Cardiac fibroblast (primary cell): ENCODE measurements at regions not wholly inside any gene's neighbourhood (a gene's known extent, or its start where the extent isn't known, plus 50 kb on each side); places are given as distances from the start of the nearest gene placed in this dataset.

Source experiments
- DNase-seq, 2 donors: peaks; one replicate each; pipeline versions ENCODE4 v3.0.0 to v3.0.0-alpha.2; 2010; ENCODE audit warnings: low read depth in 2 of 2
- H3K4me3 ChIP-seq, 2 donors: replicated peaks in 1 of 2; 1 replicate in 1 of 2; 2 replicates in 1 of 2; pipeline ENCODE4 v1.5.1; 2011; ENCODE audit warnings: low read depth in 2 of 2, low read length in 2 of 2, mild to moderate bottlenecking in 2 of 2, moderate library complexity in 1 of 2
- CTCF ChIP-seq: IDR thresholded peaks from one replicate; pipeline ENCODE4 v1.5.1; 2011; ENCODE audit warnings: low read depth, mild to moderate bottlenecking, low read length, inconsistent platforms

GRCh38 chr6:117810269-117810668, 96.8 kb upstream of the SLC35F1 start:
- DNase-seq, result no peak
- no peak for TF ChIP-seq CTCF
- no peak overlapping the region for H3K4me3 ChIP-seq

GRCh38 chr6:117817499-117817898, 89.6 kb upstream of the SLC35F1 start:
- TF ChIP-seq CTCF, result no peak
- no peak overlapping the region for H3K4me3 ChIP-seq
- DNase-seq, result no peak

- DNase-seq, result no peak
- H3K4me3 ChIP-seq, result no peak overlapping the region
- TF ChIP-seq CTCF, result no peak
These were observed 89.1 kb upstream of the SLC35F1 start for GRCh38 chr6:117817992-117818391.

GRCh38 chr6:117818449-117818848, 88.6 kb upstream of the SLC35F1 start:
- TF ChIP-seq CTCF, result no peak
- no peak overlapping the region for H3K4me3 ChIP-seq
- DNase-seq, result no peak

GRCh38 chr6:117829594-117830319, 77.3 kb upstream of the SLC35F1 start:
- peak overlapping the region; percentile 4 to 46 for H3K4me3 ChIP-seq
- TF ChIP-seq CTCF, result peak; percentile 44
- DNase-seq, result peak; percentile 38 to 50

- no peak for TF ChIP-seq CTCF
- DNase-seq, result no peak
- no peak overlapping the region for H3K4me3 ChIP-seq
These were observed 69.8 kb upstream of the SLC35F1 start for GRCh38 chr6:117837261-117837660.

GRCh38 chr6:117840541-117840983, 66.5 kb upstream of the SLC35F1 start:
- peak; percentile 39 to 66 for DNase-seq
- peak; percentile 30 for TF ChIP-seq CTCF
- no peak overlapping the region for H3K4me3 ChIP-seq
